Choroid plexus epithelial cell (primary cell): ENCODE measurements at regions not wholly inside any gene's neighbourhood (a gene's known extent, or its start where the extent isn't known, plus 50 kb on each side); places are given as distances from the start of the nearest gene placed in this dataset.

Experiments
- DNase-seq: peaks from one replicate; pipeline ENCODE4 v3.0.0-alpha.2; 2010; ENCODE audit warnings: low read depth
- H3K4me3 ChIP-seq: 2 replicates; pipeline ENCODE4 v1.5.1; 2011; ENCODE audit warnings: low read depth, mild to moderate bottlenecking, control low read depth, low read length, moderate library complexity
- TF ChIP-seq, protein P1 (sequence below): conservative IDR thresholded peaks from 2 replicates; pipeline ENCODE4 v1.5.1; 2011; ENCODE audit warnings: low read depth, mild to moderate bottlenecking, control low read depth, inconsistent platforms, low read length, moderate library complexity

DNA sequence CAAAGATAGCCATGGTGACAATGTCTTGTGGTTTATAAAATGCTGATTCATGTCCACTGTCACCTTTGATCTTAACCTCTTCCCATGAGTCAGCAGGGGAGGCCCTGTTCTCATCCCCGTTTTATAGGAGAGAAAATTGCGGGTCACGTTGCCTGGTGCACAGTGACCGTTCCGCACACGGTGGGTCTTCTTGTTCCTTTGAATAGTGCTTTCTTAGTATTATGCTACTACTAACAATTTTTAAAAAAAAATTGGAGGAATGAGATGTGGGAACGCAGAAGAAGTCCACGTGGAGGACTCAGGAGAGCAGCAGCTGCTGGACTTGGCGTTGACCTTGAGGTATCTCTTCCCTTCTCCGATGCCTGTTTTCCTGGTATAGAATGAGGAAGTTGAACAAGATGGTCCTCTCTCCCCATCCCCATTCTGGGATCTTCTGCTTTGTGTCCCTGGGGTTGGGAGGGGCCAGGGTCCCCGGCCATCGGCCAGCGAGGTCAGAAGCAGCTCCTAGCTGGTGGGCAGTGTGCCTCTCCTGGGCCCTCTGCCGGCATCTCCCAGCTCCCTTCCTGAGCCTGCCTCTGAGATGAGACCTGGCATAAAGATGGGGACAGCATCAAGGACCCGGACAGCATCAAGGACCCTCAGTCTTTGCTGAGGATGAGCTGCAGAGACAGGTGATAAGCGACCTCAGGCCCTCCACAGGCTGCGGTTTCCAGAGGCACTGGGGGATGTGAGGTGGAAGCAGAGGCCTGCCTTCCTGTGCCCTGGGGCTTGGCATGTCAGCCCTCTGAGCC, 143.9 kb downstream of the C9orf50 start:
- no peak overlapping the region for H3K4me3 ChIP-seq
- TF ChIP-seq, protein P1, sequence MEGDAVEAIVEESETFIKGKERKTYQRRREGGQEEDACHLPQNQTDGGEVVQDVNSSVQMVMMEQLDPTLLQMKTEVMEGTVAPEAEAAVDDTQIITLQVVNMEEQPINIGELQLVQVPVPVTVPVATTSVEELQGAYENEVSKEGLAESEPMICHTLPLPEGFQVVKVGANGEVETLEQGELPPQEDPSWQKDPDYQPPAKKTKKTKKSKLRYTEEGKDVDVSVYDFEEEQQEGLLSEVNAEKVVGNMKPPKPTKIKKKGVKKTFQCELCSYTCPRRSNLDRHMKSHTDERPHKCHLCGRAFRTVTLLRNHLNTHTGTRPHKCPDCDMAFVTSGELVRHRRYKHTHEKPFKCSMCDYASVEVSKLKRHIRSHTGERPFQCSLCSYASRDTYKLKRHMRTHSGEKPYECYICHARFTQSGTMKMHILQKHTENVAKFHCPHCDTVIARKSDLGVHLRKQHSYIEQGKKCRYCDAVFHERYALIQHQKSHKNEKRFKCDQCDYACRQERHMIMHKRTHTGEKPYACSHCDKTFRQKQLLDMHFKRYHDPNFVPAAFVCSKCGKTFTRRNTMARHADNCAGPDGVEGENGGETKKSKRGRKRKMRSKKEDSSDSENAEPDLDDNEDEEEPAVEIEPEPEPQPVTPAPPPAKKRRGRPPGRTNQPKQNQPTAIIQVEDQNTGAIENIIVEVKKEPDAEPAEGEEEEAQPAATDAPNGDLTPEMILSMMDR = no peak
- DNase-seq = no peak

DNA sequence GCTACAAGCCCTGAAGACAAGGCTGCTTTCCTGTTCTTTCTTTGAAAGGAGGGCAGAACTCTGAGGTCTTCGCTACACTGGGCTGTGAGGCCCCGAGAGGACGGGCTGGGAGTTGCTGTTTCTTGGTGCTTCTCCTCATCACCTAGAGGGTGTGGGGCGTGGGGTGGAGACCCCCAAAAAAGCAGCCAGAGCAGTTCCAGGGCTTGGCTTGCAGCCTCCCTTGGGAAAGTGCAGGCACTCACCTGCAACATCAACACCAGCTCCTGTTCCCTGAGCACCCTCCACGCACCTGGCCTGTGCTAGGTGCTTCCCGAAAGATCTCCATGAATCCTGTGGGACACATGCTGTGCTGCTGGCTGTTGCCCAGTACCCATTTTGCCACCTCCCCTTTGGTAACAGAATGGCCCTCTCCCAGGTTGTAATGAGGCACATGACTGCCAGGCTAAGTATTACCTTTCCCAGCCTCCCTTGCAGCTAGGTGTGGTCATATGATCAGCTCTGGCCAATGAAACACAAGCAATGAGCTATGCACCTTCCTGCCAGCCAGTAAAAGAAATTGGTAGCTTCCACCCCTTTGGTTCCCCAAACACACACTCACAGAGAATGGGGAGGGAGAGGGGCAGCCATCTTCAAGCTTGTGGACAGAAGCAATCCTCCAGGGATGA, 146.0 kb downstream of the C9orf50 start:
- no peak for DNase-seq
- no peak overlapping the region for H3K4me3 ChIP-seq
- TF ChIP-seq, protein P1 = no peak

DNA sequence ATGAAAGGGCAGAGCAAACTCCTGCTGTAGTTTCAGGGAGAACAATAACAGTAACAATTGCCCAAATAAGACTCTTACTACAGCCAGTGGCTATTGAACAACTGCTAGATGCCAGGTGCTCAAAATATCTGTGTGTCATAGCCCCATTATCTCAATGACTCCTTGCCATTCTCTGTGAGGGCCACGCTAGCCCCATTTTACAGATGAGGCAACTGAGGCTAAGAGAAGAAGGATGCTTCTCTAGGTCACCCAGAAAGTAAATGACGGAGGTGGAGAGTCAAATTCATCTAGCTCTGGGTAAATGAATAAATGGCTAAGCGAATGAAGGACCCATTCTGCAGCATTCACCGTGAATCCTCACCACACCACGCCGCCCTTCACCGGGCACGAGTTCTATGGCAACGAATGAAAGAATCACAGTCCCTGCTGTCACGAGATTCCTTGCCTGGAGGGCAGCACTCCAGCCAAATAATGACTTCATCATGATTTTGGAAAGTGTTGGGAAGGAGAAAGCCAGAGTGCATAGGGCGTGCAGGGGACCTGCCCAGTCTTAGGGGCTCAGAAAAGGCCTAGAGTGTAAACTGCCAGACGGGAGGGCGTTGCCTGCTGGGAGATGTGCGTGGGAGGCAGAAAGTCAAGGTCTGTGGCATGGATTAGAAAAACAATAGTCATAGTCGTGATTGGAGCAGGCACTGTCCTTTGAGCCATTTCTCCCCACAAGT, 147.2 kb downstream of the C9orf50 start:
- H3K4me3 ChIP-seq = no peak overlapping the region
- no peak for DNase-seq

DNA sequence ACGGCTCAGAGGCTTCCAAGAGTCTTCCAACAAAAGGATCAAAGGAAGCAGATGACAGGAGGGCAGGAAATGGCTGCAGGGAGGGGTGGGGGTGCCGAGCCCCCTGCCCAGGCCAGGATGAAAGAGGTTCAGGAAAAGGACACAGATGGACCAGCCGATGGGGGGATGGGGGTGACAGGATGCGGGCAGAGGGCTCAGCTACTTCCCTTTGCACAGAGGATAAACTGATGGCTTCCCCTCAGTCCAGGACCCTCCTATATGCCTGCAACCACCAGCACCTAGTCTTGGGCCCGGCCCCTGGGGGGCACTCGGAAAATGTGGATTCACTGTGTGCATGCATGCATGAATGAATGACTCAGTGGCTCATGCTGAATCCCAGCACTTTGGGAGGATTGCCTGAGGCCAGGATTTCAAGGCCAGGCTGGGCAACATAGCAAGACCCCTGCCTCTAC, 148.2 kb downstream of the C9orf50 start:
- DNase-seq = no peak
- no peak overlapping the region for H3K4me3 ChIP-seq
- TF ChIP-seq, protein P1 = no peak

More for the DNA sequence above, 147.2 kb downstream of the C9orf50 start:
- TF ChIP-seq, protein P1 = no peak

DNA sequence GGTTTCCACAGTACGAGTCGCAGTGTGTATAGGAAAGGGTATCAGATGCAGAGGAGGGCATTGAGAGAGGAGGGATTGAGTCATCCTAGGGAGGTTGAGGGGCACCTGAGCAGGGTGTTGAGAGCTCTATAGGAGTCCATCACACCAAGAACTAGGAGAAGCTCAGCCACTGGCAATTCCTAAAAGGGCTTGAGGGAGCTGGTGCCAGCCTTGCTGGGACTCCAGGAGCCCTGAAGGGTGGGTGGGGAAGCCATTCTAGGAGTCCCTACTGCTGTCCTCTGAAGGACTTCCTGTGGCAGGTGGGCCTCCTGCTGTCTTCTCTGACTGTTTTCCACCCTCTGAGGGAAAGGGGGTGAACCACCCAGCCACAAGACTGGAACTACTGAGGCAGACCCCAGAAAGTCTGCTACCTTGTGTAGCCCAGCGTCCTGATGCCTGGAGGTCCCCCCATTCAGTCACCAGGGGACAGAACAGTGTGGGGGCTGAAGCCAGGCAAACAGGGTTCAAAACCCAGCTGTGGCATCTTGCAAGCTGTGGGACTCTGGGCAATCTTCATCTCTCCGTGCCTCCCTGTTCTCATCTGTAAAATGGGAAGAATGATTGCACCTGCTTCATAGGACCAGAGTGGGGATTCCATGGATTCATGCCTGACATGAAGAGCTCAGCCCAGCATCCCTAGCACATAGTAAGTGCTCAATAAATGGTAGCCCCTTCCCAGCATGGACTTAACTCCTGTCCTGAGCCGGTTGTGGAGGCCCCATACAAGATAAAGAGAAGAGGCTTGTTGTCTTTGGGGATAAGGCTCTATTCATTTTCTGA, 149.5 kb downstream of the C9orf50 start:
- H3K4me3 ChIP-seq = no peak overlapping the region
- no peak for DNase-seq
- TF ChIP-seq, protein P1 = no peak

DNA sequence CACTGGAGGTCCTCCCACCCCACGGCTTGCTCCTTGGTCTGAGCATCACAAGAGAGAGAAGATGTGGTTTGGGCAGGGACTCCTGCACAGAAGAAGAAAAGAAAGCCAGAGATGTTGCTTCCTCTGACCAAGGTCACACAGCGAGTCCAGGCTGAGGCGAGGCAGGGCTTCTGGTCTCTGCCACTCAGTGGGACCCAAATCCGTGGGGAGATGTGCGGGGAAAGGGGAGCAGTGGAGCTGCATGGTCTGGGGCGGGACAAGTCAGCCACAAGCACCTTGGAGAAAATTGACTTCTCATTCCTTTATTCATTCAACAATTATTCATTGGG, 150.9 kb downstream of the C9orf50 start:
- no peak overlapping the region for H3K4me3 ChIP-seq
- DNase-seq = no peak
- TF ChIP-seq, protein P1 = no peak
